ENCODE measurements at regions not wholly inside any gene's neighbourhood (a gene's known extent, or its start where the extent isn't known, plus 50 kb on each side); places are given as distances from the start of the nearest gene placed in this dataset.
A peak's percentile ranks its signal among the peaks of the same experiment; 100 is the strongest.
"Not testable (repeated sequence)": the region's sequence is repeated elsewhere in the genome, so short reads cannot be mapped to it uniquely, and the experiment has no call there.

- DNase-seq (ENCODE audit: insufficient read length): no peak
- peak; percentile 58 for FAIRE-seq
Observed at GRCh38 chr9:3650994-3651622, 125.3 kb upstream of the RFX3 start.

GRCh38 chr9:3648722-3649246, 123.0 kb upstream of the RFX3 start:
- FAIRE-seq (no peak), DNase-seq (ENCODE audit: insufficient read length) (no peak)

More at GRCh38 chr9:3650994-3651622, 125.3 kb upstream of the RFX3 start:
- TF ChIP-seq TAF1 (IDR thresholded peaks at IDR 0.05; ENCODE audit: borderline replicate concordance, low read depth, low read length) (no peak), POLR2A (IDR thresholded peaks at IDR 0.05; ENCODE audit: low read depth, low read length) (no peak), POLR2AphosphoS5 (IDR thresholded peaks at IDR 0.05; ENCODE audit: low read depth, low read length) (no peak)

GRCh38 chr9:3648266-3648665, 122.5 kb upstream of the RFX3 start:
- DNase-seq (ENCODE audit: insufficient read length): no peak
- TF ChIP-seq TAF1 (IDR thresholded peaks at IDR 0.05; ENCODE audit: borderline replicate concordance, low read depth, low read length) (no peak), POLR2A (IDR thresholded peaks at IDR 0.05; ENCODE audit: low read depth, low read length) (no peak), POLR2AphosphoS5 (IDR thresholded peaks at IDR 0.05; ENCODE audit: low read depth, low read length) (no peak)
- FAIRE-seq: no peak

More at GRCh38 chr9:3648722-3649246, 123.0 kb upstream of the RFX3 start:
- no peak for TF ChIP-seq TAF1 (IDR thresholded peaks at IDR 0.05; ENCODE audit: borderline replicate concordance, low read depth, low read length)
- TF ChIP-seq POLR2A (IDR thresholded peaks at IDR 0.05; ENCODE audit: low read depth, low read length): no peak

GRCh38 chr9:3647652-3648051, 121.9 kb upstream of the RFX3 start:
- FAIRE-seq: no peak
- TF ChIP-seq TAF1 (IDR thresholded peaks at IDR 0.05; ENCODE audit: borderline replicate concordance, low read depth, low read length) (no peak), POLR2A (IDR thresholded peaks at IDR 0.05; ENCODE audit: low read depth, low read length) (no peak), POLR2AphosphoS5 (IDR thresholded peaks at IDR 0.05; ENCODE audit: low read depth, low read length) (no peak)
- no peak for DNase-seq (ENCODE audit: insufficient read length)

GRCh38 chr9:3646226-3646625, 120.4 kb upstream of the RFX3 start:
- TF ChIP-seq TAF1 (IDR thresholded peaks at IDR 0.05; ENCODE audit: borderline replicate concordance, low read depth, low read length) (no peak), POLR2AphosphoS5 (IDR thresholded peaks at IDR 0.05; ENCODE audit: low read depth, low read length) (no peak), POLR2A (IDR thresholded peaks at IDR 0.05; ENCODE audit: low read depth, low read length) (no peak)
- no peak for FAIRE-seq

GRCh38 chr9:3642075-3642474, 116.3 kb upstream of the RFX3 start:
- DNase-seq (ENCODE audit: insufficient read length); FAIRE-seq: not testable (repeated sequence)

More at GRCh38 chr9:3646226-3646625, 120.4 kb upstream of the RFX3 start:
- DNase-seq (ENCODE audit: insufficient read length): no peak

- no peak for TF ChIP-seq TAF1 (IDR thresholded peaks at IDR 0.05; ENCODE audit: borderline replicate concordance, low read depth, low read length)
- no peak for DNase-seq (ENCODE audit: insufficient read length)
- no peak for FAIRE-seq
Observed at GRCh38 chr9:3629495-3629894, 103.7 kb upstream of the RFX3 start.

GRCh38 chr9:3628239-3628638, 102.4 kb upstream of the RFX3 start:
- no peak for DNase-seq (ENCODE audit: insufficient read length)
- FAIRE-seq: no peak
- TF ChIP-seq POLR2AphosphoS5 (IDR thresholded peaks at IDR 0.05; ENCODE audit: low read depth, low read length) (no peak), TAF1 (IDR thresholded peaks at IDR 0.05; ENCODE audit: borderline replicate concordance, low read depth, low read length) (no peak), POLR2A (IDR thresholded peaks at IDR 0.05; ENCODE audit: low read depth, low read length) (no peak)

GRCh38 chr9:3608011-3608410, 82.2 kb upstream of the RFX3 start:
- FAIRE-seq: no peak
- TF ChIP-seq POLR2AphosphoS5 (IDR thresholded peaks at IDR 0.05; ENCODE audit: low read depth, low read length): no peak
- TF ChIP-seq POLR2A (IDR thresholded peaks at IDR 0.05; ENCODE audit: low read depth, low read length): no peak
- no peak for TF ChIP-seq TAF1 (IDR thresholded peaks at IDR 0.05; ENCODE audit: borderline replicate concordance, low read depth, low read length)
- no peak for DNase-seq (ENCODE audit: insufficient read length)

GRCh38 chr9:3600672-3601071, 74.9 kb upstream of the RFX3 start:
- FAIRE-seq: no peak
- TF ChIP-seq POLR2AphosphoS5 (IDR thresholded peaks at IDR 0.05; ENCODE audit: low read depth, low read length) (no peak), TAF1 (IDR thresholded peaks at IDR 0.05; ENCODE audit: borderline replicate concordance, low read depth, low read length) (no peak), POLR2A (IDR thresholded peaks at IDR 0.05; ENCODE audit: low read depth, low read length) (no peak)
- no peak for DNase-seq (ENCODE audit: insufficient read length)

- no peak for TF ChIP-seq POLR2A (IDR thresholded peaks at IDR 0.05; ENCODE audit: low read depth, low read length)
- TF ChIP-seq TAF1 (IDR thresholded peaks at IDR 0.05; ENCODE audit: borderline replicate concordance, low read depth, low read length): no peak
- TF ChIP-seq POLR2AphosphoS5 (IDR thresholded peaks at IDR 0.05; ENCODE audit: low read depth, low read length): no peak
- FAIRE-seq: no peak
Observed at GRCh38 chr9:3597792-3598191, 72.0 kb upstream of the RFX3 start.

GRCh38 chr9:3586066-3586465, 60.3 kb upstream of the RFX3 start:
- DNase-seq (ENCODE audit: insufficient read length) (no peak), FAIRE-seq (no peak)
- TF ChIP-seq POLR2A (IDR thresholded peaks at IDR 0.05; ENCODE audit: low read depth, low read length): no peak
- no peak for TF ChIP-seq TAF1 (IDR thresholded peaks at IDR 0.05; ENCODE audit: borderline replicate concordance, low read depth, low read length)
- TF ChIP-seq POLR2AphosphoS5 (IDR thresholded peaks at IDR 0.05; ENCODE audit: low read depth, low read length): no peak

More at GRCh38 chr9:3597792-3598191, 72.0 kb upstream of the RFX3 start:
- no peak for DNase-seq (ENCODE audit: insufficient read length)
